Activated T-cell treated with anti-CD3 and anti-CD28 coated beads for 4 hours (primary cell): ENCODE measurements at regions not wholly inside any gene's neighbourhood (a gene's known extent, or its start where the extent isn't known, plus 50 kb on each side); places are given as distances from the start of the nearest gene placed in this dataset.
"Not testable (repeated sequence)": the region's sequence is repeated elsewhere in the genome, so short reads cannot be mapped to it uniquely, and the experiment has no call there.

Experiments used
- DNase-seq: peaks from one replicate; pipeline ENCODE4 v3.0.0-alpha.2; 2020

DNA sequence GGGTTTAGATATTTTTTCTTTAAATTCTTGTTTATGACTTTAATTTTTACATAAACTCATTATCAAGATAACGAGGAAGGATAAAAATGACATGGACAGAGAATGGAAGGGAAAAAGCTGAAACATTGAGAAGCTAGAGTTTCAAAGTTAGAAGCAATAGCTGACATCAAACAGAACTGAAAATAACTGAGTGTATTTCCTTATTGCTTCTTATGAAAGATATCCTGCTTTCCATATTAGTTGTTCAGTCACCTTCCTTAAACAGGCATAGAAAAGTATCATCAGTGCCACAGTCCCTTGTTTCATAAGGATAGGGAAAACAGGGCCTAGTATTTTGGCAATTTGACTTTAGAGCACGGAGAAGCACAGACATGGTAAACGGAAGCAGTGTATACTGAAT is 460.5 kb upstream of the GHITM start:
- DNase-seq = no peak

DNA sequence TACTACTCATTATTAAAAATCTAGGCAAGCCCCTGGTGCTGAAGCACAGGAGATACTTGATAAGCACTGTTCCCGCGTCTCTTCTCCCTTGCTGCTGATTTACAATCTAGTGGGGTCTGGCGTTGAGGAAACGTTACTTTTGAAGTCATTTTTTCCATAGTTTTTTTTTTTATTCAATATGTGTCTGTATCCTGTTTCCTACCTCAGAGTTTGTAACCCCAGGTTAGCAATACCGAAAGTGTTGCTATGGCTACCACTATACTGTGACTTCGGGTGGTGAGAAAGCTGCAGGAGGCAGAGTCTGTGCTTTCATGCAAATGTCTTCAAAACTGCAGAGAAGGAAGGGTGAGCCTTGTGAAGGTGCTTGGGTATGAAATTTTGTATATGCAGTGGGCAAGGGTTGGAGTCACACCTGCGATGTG is 458.8 kb upstream of the GHITM start:
- DNase-seq = no peak

DNA sequence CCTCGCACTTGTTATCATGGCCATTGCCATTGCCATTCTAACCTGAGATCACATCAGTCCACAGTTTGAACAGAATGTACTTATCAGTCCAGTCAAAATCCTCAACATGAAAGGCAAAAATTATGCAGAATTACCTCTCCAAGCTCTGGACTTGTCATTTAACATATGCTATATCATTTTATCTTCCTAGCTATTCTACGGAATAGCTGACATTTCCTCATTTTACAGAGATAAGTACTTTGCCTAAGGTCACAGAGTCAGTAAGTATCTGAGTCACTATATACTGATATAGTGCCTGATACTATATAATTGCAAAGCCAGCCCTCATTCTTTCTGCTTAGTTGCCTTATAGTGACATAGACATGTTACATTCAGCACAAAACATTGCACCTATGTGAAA is 456.9 kb upstream of the GHITM start:
- DNase-seq = no peak

DNA sequence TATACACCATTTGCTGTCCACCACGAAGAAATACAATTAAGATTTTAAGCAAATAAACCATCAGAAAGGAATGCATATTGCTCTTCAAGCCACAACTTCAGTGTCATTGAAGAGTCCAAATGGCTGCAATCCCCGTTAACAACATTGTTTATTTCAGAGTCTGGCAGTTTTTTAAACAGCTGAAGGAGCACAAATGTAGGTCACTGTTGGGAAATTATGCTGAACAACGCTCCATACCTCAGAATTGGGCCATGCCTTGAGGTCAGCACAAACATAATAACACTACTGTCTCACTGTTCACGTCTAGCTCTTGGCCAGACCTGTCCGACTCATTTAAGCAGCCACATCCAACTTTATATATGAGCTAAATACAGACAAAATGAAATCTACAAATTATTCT is 453.9 kb upstream of the GHITM start:
- no peak for DNase-seq

DNA sequence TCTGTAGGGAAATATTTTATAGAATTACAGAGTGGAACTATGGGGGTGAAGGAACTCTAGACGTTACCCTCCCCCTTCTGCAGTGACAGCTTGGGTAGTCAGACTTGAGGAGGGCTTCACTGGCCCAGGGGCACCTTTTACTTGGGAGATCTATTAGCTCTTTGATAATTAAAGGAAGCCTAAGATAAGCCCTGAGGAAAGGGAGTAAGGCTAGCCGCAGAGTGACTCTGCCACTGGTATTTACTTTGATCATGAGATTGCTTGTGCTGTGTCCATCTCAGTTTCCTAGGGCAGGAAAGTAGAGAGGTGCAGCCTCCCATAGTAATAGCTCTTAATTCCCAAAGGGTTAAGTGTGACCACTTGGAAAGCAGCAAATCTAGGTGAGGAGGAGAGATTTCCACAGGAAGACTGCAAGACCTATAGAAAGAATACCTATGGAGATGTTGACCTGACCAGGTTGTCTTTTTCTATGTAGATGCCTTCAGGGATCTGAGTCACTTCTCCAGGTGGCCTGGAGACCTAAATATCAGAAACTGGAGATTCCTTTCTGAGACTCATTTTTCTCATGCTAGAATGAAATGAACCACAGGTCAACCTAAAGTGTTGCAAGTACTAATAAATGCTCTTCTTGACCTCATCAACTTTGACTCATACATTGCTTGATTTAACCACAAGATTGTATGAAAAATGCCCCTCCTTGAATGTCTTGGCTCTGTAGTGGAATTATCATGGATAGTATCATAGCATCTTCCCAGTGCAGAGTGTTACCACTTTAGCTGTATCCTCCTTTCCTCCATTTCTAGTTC is 447.3 kb upstream of the GHITM start:
- no peak for DNase-seq

DNA sequence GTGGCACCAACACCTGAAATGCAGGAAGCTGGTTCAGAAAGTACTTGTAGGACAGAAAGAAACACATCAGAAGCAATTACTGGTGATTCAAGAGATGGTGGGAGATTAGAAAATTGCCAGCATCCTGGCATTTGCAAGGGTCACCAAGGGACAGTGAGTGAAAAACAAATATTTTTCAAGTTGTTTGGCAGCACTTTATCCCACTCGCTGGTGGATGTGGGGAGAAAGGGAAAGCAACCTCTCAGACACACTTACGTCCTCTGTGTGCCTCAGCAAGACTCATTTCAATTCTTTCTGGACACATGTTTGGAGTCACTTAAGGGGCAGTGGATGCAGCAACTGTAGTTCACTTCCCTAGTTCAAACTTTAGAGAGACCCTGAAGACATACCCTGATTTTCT is 440.4 kb upstream of the GHITM start:
- no peak for DNase-seq

GRCh38 chr10:83701799-83702198 is 437.5 kb upstream of the GHITM start:
- no peak for DNase-seq

- no peak for DNase-seq
These were observed 436.6 kb upstream of the GHITM start for GRCh38 chr10:83702731-83703130.

DNA sequence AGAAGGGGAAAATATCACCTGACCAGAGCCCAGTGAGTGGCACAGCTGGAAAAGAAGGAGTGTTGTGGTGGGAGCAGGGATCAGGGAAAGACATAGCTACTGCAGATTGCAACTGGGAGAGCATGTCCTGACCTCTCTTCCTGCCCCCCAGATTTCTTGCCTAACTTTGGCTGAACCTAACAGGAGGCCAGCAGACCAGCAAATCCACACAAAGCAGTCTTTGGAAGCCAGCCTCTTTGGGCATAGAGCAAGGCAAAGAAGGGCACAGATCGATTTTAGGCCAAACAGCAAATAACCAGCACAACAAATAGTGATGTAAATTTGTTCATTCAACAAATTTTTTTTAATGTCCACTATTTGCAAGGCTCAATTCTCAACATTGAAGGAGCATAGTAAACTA is 433.2 kb upstream of the GHITM start:
- DNase-seq = no peak

DNA sequence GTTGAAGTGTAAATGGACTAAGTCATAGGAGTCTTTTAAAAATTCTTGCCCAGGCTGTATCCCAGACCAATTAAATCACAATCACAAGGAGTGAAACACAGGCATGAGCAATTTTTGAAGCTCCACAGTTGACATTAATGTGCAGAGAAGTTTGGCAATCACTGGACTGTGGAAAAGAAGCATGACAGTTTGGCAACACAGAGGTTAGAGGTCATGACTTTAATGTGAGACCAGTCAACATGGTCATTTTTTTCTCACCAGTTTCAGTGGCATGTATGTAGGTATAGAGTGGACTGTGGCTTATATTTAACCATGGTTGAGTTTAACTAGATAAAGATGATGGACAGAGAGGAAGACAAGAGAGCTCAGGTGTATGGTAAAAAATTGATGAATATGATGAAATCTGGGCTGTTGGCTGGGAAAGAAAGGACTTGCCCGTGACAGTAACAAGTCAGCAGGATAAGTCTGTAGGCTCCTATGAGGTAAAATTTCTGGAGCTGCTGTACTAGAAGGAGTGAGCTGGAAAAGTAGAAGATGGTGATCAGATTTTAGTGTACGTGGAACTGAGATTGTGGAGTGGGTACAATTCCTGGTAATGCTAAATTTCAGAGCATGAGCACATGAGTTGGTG is 432.2 kb upstream of the GHITM start:
- no peak for DNase-seq

DNA sequence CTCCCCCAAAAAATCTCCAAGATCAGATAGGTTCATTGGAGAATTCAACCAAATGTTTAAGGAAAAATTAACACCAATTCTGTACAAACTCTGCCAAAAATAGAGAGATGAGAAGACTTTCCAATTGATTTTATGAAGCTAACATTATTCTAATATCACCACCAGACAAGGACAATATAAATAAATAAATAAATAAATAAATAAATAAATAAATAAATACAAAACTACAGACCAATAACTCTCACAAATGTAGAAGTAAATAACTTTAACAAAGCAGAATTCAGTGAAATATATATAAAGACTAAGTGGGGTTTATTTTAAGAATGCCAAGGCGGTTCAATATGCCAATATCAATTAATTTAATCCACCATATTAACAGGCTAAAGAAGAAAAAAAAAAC is 425.9 kb upstream of the GHITM start:
- no peak for DNase-seq

- no peak for DNase-seq
These were observed 416.2 kb upstream of the GHITM start for GRCh38 chr10:83723080-83723479.

DNA sequence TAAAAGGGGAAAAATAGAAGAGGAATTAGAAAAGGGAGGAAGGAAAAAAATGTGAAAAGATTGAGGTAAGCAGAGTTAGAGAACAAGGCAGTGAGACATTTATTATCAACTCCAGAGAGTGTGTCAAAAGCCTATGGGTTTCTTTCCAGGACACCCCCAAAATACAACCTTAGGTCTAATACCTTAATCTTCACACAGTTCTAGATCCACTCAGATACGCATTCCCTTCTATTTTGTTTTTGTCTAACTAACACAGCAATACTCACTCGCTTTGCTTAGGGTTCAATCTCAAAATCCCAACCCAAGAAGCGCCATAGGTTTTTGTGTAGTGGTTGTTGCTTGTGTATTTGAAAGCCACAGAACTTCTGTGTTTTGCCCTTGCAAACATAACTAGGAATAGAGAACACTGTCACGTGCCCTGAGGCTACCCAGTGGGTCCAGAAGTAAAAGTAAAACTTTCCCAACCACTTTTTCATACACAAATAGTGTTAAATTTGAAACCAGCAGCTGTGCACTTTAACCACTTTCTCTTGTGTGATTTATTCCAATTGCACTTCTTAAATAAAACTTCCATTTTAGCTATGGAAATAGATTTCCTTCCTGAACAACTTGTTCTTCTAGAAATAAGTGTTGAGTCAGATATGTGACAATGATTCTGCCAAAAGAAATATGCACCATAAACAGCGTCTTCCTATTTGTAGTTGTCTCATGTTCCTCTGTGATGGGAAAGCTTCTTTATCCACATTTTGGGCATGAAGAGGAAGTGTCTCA is 414.7 kb upstream of the GHITM start:
- DNase-seq = no peak

GRCh38 chr10:83725567-83725966 is 413.7 kb upstream of the GHITM start:
- DNase-seq = no peak

DNA sequence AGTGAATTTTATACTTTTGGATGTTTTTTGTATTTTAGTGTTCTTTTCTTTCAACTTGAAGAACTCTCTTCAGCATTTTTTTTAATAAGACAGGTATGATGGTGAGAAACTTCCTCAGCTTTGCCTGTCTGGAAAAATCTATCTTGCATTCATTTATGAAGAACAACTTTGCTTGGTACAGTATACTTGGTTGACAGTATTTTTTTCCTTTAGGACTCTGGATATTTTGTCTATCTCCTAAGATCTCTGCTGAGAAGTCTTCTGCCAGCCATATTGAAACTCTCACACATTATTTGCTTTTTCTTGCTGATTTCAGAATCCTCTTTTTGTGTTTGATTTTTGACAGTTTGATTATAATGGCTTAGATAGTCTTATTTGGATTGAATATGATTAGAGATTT is 405.0 kb upstream of the GHITM start:
- no peak for DNase-seq

DNA sequence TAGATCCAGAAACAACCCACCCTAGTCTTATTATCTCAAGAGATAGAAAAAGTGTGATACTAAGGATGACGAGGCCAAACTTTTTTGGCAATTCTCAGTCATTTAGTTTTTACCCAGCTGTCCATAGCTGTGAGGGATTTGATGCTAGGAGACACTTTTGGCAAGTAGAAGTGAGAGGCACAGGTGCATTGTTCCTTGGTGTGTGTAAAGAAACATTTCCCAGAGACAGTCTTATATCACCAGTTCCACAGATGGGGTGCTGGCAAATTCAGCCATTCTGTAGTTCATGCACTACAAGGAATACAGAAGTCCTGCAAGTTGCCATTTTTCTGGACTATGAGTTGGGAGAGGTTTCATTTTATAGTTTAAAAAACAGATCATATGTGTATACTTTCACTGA is 403.3 kb upstream of the GHITM start:
- DNase-seq = no peak

- DNase-seq = no peak
These were observed 388.7 kb upstream of the GHITM start for GRCh38 chr10:83750604-83751003.

GRCh38 chr10:83753490-83753889 is 385.8 kb upstream of the GHITM start:
- DNase-seq = no peak

GRCh38 chr10:83754857-83755256 is 384.5 kb upstream of the GHITM start:
- DNase-seq = no peak

GRCh38 chr10:83760142-83760541 is 379.2 kb upstream of the GHITM start:
- no peak for DNase-seq

- DNase-seq = no peak
These were observed 374.6 kb upstream of the GHITM start for GRCh38 chr10:83764666-83765065.

- no peak for DNase-seq
These were observed 373.6 kb upstream of the GHITM start for GRCh38 chr10:83765731-83766130.

DNA sequence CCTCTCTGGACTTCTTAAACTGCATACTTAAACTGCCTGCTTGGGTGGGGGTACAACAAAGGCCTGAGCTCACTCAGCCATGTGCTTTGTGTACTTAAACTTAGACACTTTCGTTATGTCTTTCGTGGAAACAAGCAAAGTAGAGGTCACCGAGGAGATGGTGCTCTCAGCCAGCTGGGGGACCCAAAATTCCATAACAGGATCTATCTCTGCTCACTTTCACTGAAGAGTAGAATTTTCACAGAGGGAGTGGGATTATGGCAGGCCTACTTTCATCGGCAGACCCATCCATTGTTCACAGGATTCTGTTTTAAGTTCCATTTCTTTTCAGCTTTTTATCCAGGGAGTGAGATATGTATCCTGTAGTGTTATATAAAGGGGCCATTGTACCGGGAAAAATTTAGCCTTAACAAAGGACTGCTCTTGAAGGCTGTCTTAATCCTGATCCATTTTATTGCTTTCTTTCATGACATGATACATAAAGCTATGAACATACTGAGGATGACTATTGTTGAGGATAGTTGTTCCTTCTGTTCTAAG is 370.0 kb upstream of the GHITM start:
- DNase-seq = no peak

DNA sequence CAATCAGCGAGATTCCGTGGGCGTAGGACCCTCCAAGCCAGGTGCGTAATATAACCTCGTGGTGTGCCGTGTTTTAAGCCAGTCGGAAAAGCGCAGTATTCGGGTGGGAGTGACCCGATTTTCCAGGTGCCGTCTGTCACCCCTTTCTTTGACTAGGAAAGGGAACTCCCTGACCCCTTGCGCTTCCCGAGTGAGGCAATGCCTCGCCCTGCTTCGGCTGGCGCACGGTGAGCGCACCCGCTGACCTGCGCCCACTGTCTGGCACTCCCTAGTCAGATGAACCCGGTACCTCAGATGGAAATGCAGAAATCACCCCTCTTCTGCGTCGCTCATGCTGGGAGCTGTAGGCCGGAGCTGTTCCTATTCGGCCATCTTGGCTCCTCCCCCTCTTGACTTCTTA is 352.6 kb upstream of the GHITM start:
- DNase-seq = not testable (repeated sequence)
